Left lung (tissue), 4 donors: ENCODE measurements at regions not wholly inside any gene's neighbourhood (a gene's known extent, or its start where the extent isn't known, plus 50 kb on each side); places are given as distances from the start of the nearest gene placed in this dataset.

Source experiments
- ATAC-seq: fragments of 200-7000 bp; cut with Tn5 transposase; one replicate; pipeline ENCODE4 v1.9.1; 2020; ENCODE audit warnings: moderate library complexity
- DNase-seq, 4 donors: peaks; one replicate each; pipeline ENCODE4 v3.0.0-alpha.2; 2013 to 2020
- H3K27ac ChIP-seq, 2 donors: fragments of 200-600 bp; sonication (generic) in 1 of 2; one replicate each; pipeline versions ENCODE4 v1.5.0 to v1.8.0; 2020 to 2021
- H3K27me3 ChIP-seq, 2 donors: fragments of 200-600 bp; sonication (generic) in 1 of 2; one replicate each; pipeline versions ENCODE4 v1.5.0 to v1.8.0; 2020 to 2021
- H3K36me3 ChIP-seq, 2 donors: fragments of 200-600 bp; sonication (generic) in 1 of 2; one replicate each; pipeline versions ENCODE4 v1.5.0 to v1.8.0; 2020 to 2021
- H3K4me1 ChIP-seq, 2 donors: fragments of 200-600 bp; one replicate each; pipeline ENCODE4 v1.8.0; 2021
- H3K4me3 ChIP-seq, 2 donors: fragments of 200-600 bp; sonication (generic) in 1 of 2; one replicate each; pipeline versions ENCODE4 v1.5.0 to v1.8.0; 2020 to 2021; ENCODE audit warnings: mild to moderate bottlenecking in 1 of 2
- H3K9me3 ChIP-seq, 2 donors: fragments of 200-600 bp; sonication (generic) in 1 of 2; one replicate each; pipeline versions ENCODE4 v1.5.0 to v1.8.0; 2020 to 2021
- intact Hi-C, 2 donors: fragments of 100-400 bp; cut with DNase I; formaldehyde crosslinking; loops; one replicate each; pipeline versions ENCODE4 v1.11.2 to v1.14.2; 2022
- TF ChIP-seq, protein P1 (sequence below), 2 donors: fragments of 200-600 bp; sonication (generic) in 1 of 2; IDR thresholded peaks; one replicate each; pipeline versions ENCODE4 v1.5.0 to v1.8.0; 2021; ENCODE audit warnings: antibody characterized with exemption in 2 of 2
- donor health status: DM: no; HTN: yes; CAD: no.
- donor health status: DM: no; HTN: no; CAD: no.

DNA sequence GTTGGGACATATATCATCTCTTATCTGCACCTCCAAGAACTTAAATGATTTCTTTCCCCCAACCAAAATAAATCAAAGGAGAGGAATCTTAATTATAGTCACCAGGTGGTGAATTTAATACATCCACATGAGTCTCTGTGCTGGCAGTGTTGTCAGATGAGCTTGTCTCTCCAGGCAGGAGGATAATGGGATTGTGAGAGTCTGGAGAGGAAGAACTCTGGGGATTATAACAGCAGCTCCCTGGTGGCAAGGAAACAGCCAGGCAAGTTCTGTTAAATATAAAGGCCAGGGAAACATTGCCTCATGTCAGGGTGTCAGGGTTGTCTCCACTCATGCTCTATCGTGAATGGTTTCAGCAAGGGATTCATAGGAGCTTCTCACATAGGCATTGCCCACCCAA lies 80.8 kb downstream of the TLR4 start:
- intact Hi-C loops, result no loop called here

GRCh38 chr9:117787746-117788145 lies 83.5 kb downstream of the TLR4 start:
- Histone ChIP-seq H3K9me3 (peaks cover 0 to 3% of the 10 kb centered on the region in 2 donors), H3K27me3 (no peaks in the 10 kb centered on the region), H3K36me3 (no peaks in the 10 kb centered on the region), H3K4me3 (no peak overlapping the region), H3K27ac (no peak overlapping the region), H3K4me1 (peaks cover 0 to 16% of the 10 kb centered on the region in 2 donors)
- DNase-seq, result no peak
- no peak for ATAC-seq
- intact Hi-C loops, result no loop called here
- TF ChIP-seq, protein P1, sequence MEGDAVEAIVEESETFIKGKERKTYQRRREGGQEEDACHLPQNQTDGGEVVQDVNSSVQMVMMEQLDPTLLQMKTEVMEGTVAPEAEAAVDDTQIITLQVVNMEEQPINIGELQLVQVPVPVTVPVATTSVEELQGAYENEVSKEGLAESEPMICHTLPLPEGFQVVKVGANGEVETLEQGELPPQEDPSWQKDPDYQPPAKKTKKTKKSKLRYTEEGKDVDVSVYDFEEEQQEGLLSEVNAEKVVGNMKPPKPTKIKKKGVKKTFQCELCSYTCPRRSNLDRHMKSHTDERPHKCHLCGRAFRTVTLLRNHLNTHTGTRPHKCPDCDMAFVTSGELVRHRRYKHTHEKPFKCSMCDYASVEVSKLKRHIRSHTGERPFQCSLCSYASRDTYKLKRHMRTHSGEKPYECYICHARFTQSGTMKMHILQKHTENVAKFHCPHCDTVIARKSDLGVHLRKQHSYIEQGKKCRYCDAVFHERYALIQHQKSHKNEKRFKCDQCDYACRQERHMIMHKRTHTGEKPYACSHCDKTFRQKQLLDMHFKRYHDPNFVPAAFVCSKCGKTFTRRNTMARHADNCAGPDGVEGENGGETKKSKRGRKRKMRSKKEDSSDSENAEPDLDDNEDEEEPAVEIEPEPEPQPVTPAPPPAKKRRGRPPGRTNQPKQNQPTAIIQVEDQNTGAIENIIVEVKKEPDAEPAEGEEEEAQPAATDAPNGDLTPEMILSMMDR (IDR thresholded peaks at IDR 0.05), result no peak

More for the DNA sequence above, 80.8 kb downstream of the TLR4 start:
- TF ChIP-seq, protein P1 (IDR thresholded peaks at IDR 0.05), result no peak
- Histone ChIP-seq H3K27ac (no peak overlapping the region), H3K4me3 (no peak overlapping the region), H3K36me3 (no peaks in the 10 kb centered on the region), H3K9me3 (no peaks in the 10 kb centered on the region), H3K27me3 (no peaks in the 10 kb centered on the region), H3K4me1 (peaks cover 0 to 24% of the 10 kb centered on the region in 2 donors)
- ATAC-seq (no peak), DNase-seq (no peak)

DNA sequence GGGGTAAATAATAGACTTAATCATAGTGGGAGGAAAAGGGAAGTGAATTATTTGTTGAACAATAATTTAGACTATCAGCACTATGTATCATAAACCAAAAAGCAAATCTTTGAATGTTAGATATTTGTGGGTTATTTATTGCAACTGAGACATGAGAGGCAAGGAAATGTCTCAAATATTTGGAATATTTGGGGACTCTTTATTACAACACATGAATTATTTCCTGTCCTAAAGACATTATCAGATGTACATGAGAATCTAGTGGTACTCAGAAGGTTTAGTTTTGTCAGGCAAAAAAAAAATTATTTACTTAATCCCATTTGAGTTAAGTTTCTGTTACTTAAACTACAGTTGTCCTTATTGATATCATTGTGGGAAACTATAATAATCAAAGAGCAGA lies 91.1 kb downstream of the TLR4 start:
- no peaks in the 10 kb centered on the region for H3K4me1 ChIP-seq
- peaks cover 0 to 3% of the 10 kb centered on the region in 2 donors for H3K9me3 ChIP-seq
- H3K36me3 ChIP-seq, result no peaks in the 10 kb centered on the region
- TF ChIP-seq, protein P1 (IDR thresholded peaks at IDR 0.05), result no peak
- intact Hi-C loops, result no loop called here
- no peak overlapping the region for H3K4me3 ChIP-seq
- ATAC-seq, result no peak
- no peak overlapping the region for H3K27ac ChIP-seq
- H3K27me3 ChIP-seq, result no peaks in the 10 kb centered on the region
- no peak for DNase-seq

GRCh38 chr9:117796681-117797080 lies 92.5 kb downstream of the TLR4 start:
- H3K27ac ChIP-seq, result no peak overlapping the region
- no peaks in the 10 kb centered on the region for H3K9me3 ChIP-seq
- intact Hi-C loops, result no loop called here
- H3K36me3 ChIP-seq, result no peaks in the 10 kb centered on the region
- no peak overlapping the region for H3K4me3 ChIP-seq
- ATAC-seq (no peak), DNase-seq (no peak)
- no peaks in the 10 kb centered on the region for H3K27me3 ChIP-seq
- no peaks in the 10 kb centered on the region for H3K4me1 ChIP-seq
- TF ChIP-seq, protein P1 (IDR thresholded peaks at IDR 0.05), result no peak

- no peaks in the 10 kb centered on the region for H3K27me3 ChIP-seq
- DNase-seq (no peak), ATAC-seq (no peak)
- no peak overlapping the region for H3K4me3 ChIP-seq
- H3K36me3 ChIP-seq, result no peaks in the 10 kb centered on the region
- H3K27ac ChIP-seq, result no peak overlapping the region
- no peaks in the 10 kb centered on the region for H3K4me1 ChIP-seq
- TF ChIP-seq, protein P1 (IDR thresholded peaks at IDR 0.05), result no peak
- H3K9me3 ChIP-seq, result no peaks in the 10 kb centered on the region
- intact Hi-C loops, result no loop called here
Observed at GRCh38 chr9:117800389-117800788, 96.2 kb downstream of the TLR4 start.
